HG03571 (cell line): ENCODE measurements at regions not wholly inside any gene's neighbourhood (a gene's known extent, or its start where the extent isn't known, plus 50 kb on each side); places are given as distances from the start of the nearest gene placed in this dataset.

Experiments used
- ATAC-seq: cut with Tn5 transposase; IDR thresholded peaks from one replicate; pipeline ENCODE4 v1.9.1; 2021; ENCODE audit not compliant: unreplicated experiment

GRCh38 chr5:2696156-2696807 lies 55.2 kb downstream of the IRX2 start:
- ATAC-seq = no peak

GRCh38 chr5:2695200-2695891 lies 56.1 kb downstream of the IRX2 start:
- no peak for ATAC-seq

- ATAC-seq = no peak
Measured at GRCh38 chr5:2691530-2691929, 59.9 kb downstream of the IRX2 start.

- no peak for ATAC-seq
Measured at GRCh38 chr5:2690293-2690692, 61.2 kb downstream of the IRX2 start.

GRCh38 chr5:2688586-2688985 lies 62.9 kb downstream of the IRX2 start:
- ATAC-seq = no peak

- no peak for ATAC-seq
Measured at GRCh38 chr5:2687746-2688145, 63.7 kb downstream of the IRX2 start.

GRCh38 chr5:2686321-2687124 lies 65.0 kb downstream of the IRX2 start:
- ATAC-seq = no peak

- ATAC-seq = no peak
Measured at GRCh38 chr5:2685651-2686272, 65.7 kb downstream of the IRX2 start.

- ATAC-seq = no peak
Measured at GRCh38 chr5:2684606-2685005, 66.9 kb downstream of the IRX2 start.

- ATAC-seq = no peak
Measured at GRCh38 chr5:2683720-2684119, 67.8 kb downstream of the IRX2 start.

GRCh38 chr5:2681476-2681875 lies 70.0 kb downstream of the IRX2 start:
- no peak for ATAC-seq

GRCh38 chr5:2680979-2681378 lies 70.5 kb downstream of the IRX2 start:
- ATAC-seq = no peak

- ATAC-seq = no peak
Measured at GRCh38 chr5:2677689-2678088, 73.8 kb downstream of the IRX2 start.

GRCh38 chr5:2675548-2675947 lies 75.9 kb downstream of the IRX2 start:
- ATAC-seq = no peak

GRCh38 chr5:2674456-2674855 lies 77.0 kb downstream of the IRX2 start:
- no peak for ATAC-seq

GRCh38 chr5:2670940-2671339 lies 80.5 kb downstream of the IRX2 start:
- no peak for ATAC-seq

- ATAC-seq = no peak
Measured at GRCh38 chr5:2669913-2670312, 81.6 kb downstream of the IRX2 start.

GRCh38 chr5:2669259-2669658 lies 82.2 kb downstream of the IRX2 start:
- no peak for ATAC-seq

- ATAC-seq = no peak
Measured at GRCh38 chr5:2666081-2666480, 85.4 kb downstream of the IRX2 start.

- ATAC-seq = no peak
Measured at GRCh38 chr5:2663489-2663888, 88.0 kb downstream of the IRX2 start.

- no peak for ATAC-seq
Measured at GRCh38 chr5:2660315-2660714, 91.2 kb downstream of the IRX2 start.
